ENCODE measurements at regions not wholly inside any gene's neighbourhood (a gene's known extent, or its start where the extent isn't known, plus 50 kb on each side); places are given as distances from the start of the nearest gene placed in this dataset.

DNA sequence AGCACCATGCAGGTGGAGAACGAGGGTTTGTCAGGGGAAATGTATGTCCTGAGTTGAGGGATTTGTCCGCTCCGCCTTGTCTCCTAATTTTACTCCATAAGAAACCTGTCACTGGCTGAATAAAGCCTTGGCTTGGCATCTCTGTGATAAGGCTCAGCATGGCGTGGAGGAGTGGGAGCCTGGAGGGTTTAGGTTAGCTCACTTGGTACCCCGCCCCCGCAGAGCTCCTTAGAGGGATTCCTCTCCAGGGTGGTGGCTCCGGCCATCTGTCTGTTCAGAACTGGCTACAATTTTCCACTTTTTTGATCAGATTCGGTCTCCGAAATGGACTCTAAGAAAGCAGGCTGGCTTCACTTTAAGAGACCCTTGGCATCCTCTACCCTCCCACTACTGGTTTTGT, 192.2 kb upstream of the SYNDIG1 start:
- no peak overlapping the region for H3K27ac ChIP-seq
- H3K4me1 ChIP-seq, result no peaks in the 10 kb centered on the region
- no peak overlapping the region for H3K4me3 ChIP-seq
- no peaks in the 10 kb centered on the region for H3K27me3 ChIP-seq
- H3K9me3 ChIP-seq, result peaks cover 0 to 11% (median 5%) of the 10 kb centered on the region in 3 donors
- intact Hi-C loops (cut with DNase I; ENCODE audit: low total_unique reads), result no loop called here
- no peaks in the 10 kb centered on the region for H3K36me3 ChIP-seq
- TF ChIP-seq, protein P1, sequence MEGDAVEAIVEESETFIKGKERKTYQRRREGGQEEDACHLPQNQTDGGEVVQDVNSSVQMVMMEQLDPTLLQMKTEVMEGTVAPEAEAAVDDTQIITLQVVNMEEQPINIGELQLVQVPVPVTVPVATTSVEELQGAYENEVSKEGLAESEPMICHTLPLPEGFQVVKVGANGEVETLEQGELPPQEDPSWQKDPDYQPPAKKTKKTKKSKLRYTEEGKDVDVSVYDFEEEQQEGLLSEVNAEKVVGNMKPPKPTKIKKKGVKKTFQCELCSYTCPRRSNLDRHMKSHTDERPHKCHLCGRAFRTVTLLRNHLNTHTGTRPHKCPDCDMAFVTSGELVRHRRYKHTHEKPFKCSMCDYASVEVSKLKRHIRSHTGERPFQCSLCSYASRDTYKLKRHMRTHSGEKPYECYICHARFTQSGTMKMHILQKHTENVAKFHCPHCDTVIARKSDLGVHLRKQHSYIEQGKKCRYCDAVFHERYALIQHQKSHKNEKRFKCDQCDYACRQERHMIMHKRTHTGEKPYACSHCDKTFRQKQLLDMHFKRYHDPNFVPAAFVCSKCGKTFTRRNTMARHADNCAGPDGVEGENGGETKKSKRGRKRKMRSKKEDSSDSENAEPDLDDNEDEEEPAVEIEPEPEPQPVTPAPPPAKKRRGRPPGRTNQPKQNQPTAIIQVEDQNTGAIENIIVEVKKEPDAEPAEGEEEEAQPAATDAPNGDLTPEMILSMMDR (IDR thresholded peaks at IDR 0.05), result no peak
- no peak for DNase-seq

DNA sequence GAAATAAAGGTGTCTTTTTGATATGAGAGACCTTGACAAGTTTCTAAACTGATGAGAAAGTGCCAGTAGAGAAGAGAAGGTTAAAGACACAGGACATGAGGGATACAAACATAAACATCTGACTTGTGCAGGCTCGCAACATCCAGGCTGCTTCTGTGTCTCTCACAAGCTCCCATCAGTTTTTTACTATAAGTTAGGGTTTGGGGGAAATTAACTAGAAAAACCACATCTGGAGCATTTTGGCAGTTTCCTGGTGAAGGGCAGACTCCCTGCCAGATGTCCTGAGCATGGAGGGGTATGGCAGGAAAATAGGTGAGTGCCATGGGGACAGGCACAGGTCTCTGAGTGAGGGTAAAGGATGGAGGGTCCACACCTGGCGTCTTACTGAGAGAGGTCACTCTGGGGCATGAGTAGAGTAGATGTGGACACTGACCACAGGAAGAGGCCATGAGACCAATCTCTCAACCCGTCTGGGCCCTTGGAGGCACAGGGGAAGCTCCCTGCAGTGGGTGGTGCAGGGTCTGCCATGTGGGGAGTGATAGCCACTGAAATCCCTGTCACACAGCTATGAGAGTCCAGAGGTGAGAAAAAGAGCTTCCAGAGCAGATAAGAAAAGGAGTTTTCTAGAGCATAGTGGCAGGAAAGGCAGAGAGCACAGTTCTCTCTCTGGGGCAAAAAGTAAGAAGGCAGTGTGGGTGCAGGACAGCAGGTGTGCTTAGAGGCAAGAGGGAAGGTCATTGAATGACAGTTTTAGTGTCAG, 193.3 kb upstream of the SYNDIG1 start:
- H3K9me3 ChIP-seq, result peaks cover 0 to 11% (median 5%) of the 10 kb centered on the region in 3 donors
- TF ChIP-seq, protein P1 (IDR thresholded peaks at IDR 0.05), result no peak
- H3K4me1 ChIP-seq, result no peaks in the 10 kb centered on the region
- H3K27me3 ChIP-seq, result no peaks in the 10 kb centered on the region
- no peak overlapping the region for H3K4me3 ChIP-seq
- no peak overlapping the region for H3K27ac ChIP-seq
- H3K36me3 ChIP-seq, result no peaks in the 10 kb centered on the region
- DNase-seq, result no peak
- intact Hi-C loops (cut with DNase I; ENCODE audit: low total_unique reads), result no loop called here

DNA sequence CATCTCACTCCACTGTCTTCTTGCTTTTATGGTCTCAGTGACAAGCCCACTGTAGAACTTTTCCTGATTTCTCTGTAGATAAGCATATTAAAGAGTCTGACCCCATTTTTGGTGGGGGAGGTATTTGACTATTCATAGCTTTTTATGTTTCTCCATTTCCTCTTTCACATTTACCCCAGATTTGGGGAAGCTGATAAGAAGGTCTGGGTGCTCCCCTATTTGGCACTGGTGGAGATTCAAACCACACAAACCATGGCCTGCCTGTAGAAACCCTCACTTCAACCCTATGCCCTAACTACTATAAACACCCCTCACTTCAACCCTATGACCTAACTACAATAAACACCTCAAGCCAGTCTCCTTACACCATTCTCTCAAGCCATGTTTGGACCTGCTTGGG, 196.2 kb upstream of the SYNDIG1 start:
- H3K27me3 ChIP-seq, result no peaks in the 10 kb centered on the region
- no peaks in the 10 kb centered on the region for H3K36me3 ChIP-seq
- no peaks in the 10 kb centered on the region for H3K4me1 ChIP-seq
- no peak overlapping the region for H3K4me3 ChIP-seq
- H3K9me3 ChIP-seq, result peaks cover 0 to 11% (median 5%) of the 10 kb centered on the region in 3 donors
- TF ChIP-seq, protein P1 (IDR thresholded peaks at IDR 0.05), result no peak
- no peak overlapping the region for H3K27ac ChIP-seq
- intact Hi-C loops (cut with DNase I; ENCODE audit: low total_unique reads), result no loop called here
- DNase-seq, result no peak

DNA sequence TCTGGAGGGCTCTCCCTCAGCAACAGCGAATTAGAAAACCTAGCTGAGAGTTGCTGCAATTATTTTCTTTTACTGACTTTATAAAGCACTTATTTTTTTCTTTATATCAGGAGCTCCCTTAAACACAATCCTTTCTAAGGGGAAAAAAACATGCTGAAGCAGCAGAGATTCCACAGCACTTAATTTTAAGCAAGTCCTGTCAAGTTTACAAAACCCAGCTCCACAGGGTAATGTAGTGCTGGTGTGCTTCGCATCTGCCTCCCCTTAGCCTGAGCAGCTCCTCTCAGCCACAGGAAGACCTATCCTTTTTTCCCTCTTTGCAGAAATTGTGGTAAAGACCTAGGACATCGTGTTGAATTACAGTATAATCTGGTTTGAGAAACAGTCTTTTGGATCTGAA, 208.1 kb upstream of the SYNDIG1 start:
- TF ChIP-seq, protein P1 (IDR thresholded peaks at IDR 0.05), result no peak
- no peaks in the 10 kb centered on the region for H3K27me3 ChIP-seq
- H3K36me3 ChIP-seq, result no peaks in the 10 kb centered on the region
- DNase-seq, result no peak
- H3K4me3 ChIP-seq, result no peak overlapping the region
- H3K9me3 ChIP-seq, result no peaks in the 10 kb centered on the region
- no peak overlapping the region for H3K27ac ChIP-seq
- intact Hi-C loops (cut with DNase I; ENCODE audit: low total_unique reads), result no loop called here
- no peaks in the 10 kb centered on the region for H3K4me1 ChIP-seq

DNA sequence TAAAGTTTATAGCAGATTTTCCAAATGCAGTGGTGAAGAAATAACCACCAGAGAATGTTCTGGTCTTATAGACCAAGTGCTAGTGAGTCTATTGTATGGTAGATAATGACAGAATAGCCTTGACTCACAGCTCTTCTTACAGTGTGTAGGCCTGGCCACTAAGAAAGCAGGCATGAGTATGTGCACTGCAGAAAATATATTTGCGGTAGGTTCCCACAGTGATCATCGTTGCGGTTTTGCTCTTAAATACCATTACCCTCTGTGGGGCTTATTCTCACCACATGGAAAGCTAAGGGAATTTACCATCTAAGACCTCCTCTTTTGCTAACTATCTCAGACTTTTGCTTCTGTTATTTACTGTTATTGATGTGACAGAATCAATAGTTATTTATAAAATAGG, 212.3 kb upstream of the SYNDIG1 start:
- Histone ChIP-seq H3K4me3 (no peak overlapping the region), H3K27ac (no peak overlapping the region), H3K9me3 (no peaks in the 10 kb centered on the region), H3K27me3 (no peaks in the 10 kb centered on the region), H3K4me1 (no peaks in the 10 kb centered on the region), H3K36me3 (no peaks in the 10 kb centered on the region)
- DNase-seq, result no peak
- intact Hi-C loops (cut with DNase I; ENCODE audit: low total_unique reads), result no loop called here
- TF ChIP-seq, protein P1 (IDR thresholded peaks at IDR 0.05), result no peak
